Panc1 (cell line): ENCODE measurements at regions not wholly inside any gene's neighbourhood (a gene's known extent, or its start where the extent isn't known, plus 50 kb on each side); places are given as distances from the start of the nearest gene placed in this dataset.

ENCODE experiments used
- ATAC-seq: fragments of 200-7000 bp; cut with Tn5 transposase; 2 replicates; pipeline ENCODE4 v1.9.1; 2020; ENCODE audit warnings: mild to moderate bottlenecking, moderate library complexity
- BruUV-seq: library from RNA; stranded (reverse); fragments of 400-500 nt; replicated peaks from 2 replicates; lab custom pipeline; 2021; lab: Mats Ljungman, UMichigan
- CTCF ChIA-PET: fragments of 300-600 bp; sonication (Branson Sonifier 250); formaldehyde crosslinking; loops from one replicate; lab custom pipeline; 2022; ENCODE audit warnings: antibody characterized with exemption; lab: Charles Lee
- POLR2A ChIA-PET: fragments of 300-600 bp; sonication (Branson Sonifier 250); formaldehyde crosslinking; loops from one replicate; lab custom pipeline; 2022; ENCODE audit warnings: antibody characterized with exemption; lab: Charles Lee
- DNase-seq: peaks from one replicate; pipeline ENCODE4 v3.0.0-alpha.2; 2010; ENCODE audit warnings: low read depth, low spot score
- H3K27ac ChIP-seq: 2 replicates; pipeline ENCODE4 v1.5.1; 2011; ENCODE audit warnings: mild to moderate bottlenecking, low read length, inconsistent platforms
- H3K27me3 ChIP-seq: fragments of 200-500 bp; sonication (Bioruptor generic); 2 replicates; pipeline ENCODE4 v1.6.0; 2014; ENCODE audit warnings: low read length, inconsistent platforms; ENCODE audit not compliant: control insufficient read depth, insufficient read depth
- H3K36me3 ChIP-seq: fragments of 200-500 bp; sonication (Bioruptor generic); 2 replicates; pipeline ENCODE4 v1.5.1; 2014; ENCODE audit warnings: inconsistent platforms, mild to moderate bottlenecking, low read length, moderate library complexity; ENCODE audit not compliant: control insufficient read depth, insufficient read depth
- H3K4me1 ChIP-seq: 2 replicates; pipeline ENCODE4 v1.5.1; 2011; ENCODE audit warnings: inconsistent platforms, mild to moderate bottlenecking, low read length, moderate library complexity; ENCODE audit not compliant: control insufficient read depth, insufficient read depth
- H3K4me3 ChIP-seq, 2 experiments: 2 replicates each; pipeline ENCODE4 v1.5.1; 2011 to 2012; ENCODE audit warnings: low read depth in 2 of 2, low read length in 2 of 2, mild to moderate bottlenecking in 2 of 2, inconsistent platforms in 1 of 2, moderate library complexity in 1 of 2
- H3K9me3 ChIP-seq: fragments of 200-500 bp; sonication (Bioruptor generic); 2 replicates; pipeline ENCODE4 v1.5.1; 2014; ENCODE audit warnings: low read depth, mild to moderate bottlenecking, inconsistent platforms, low read length, moderate library complexity; ENCODE audit not compliant: control insufficient read depth, insufficient read depth
- POLR2AphosphoS5 ChIP-seq: IDR thresholded peaks from 2 replicates; pipeline ENCODE4 v1.6.1; 2012; ENCODE audit warnings: mild to moderate bottlenecking, low read depth, low read length, moderate library complexity
- REST ChIP-seq, 2 experiments: IDR thresholded peaks; 2 replicates each; pipeline ENCODE4 v1.6.1; 2011 to 2012; ENCODE audit warnings: low read depth in 2 of 2, control low read depth in 1 of 2, low read length in 1 of 2, mild to moderate bottlenecking in 1 of 2, moderate library complexity in 1 of 2; ENCODE audit not compliant: insufficient read depth in 1 of 2
- SIN3A ChIP-seq: IDR thresholded peaks from 2 replicates; pipeline ENCODE4 v1.6.1; 2012; ENCODE audit warnings: low read depth, mild to moderate bottlenecking, low read length, moderate library complexity, borderline replicate concordance; ENCODE audit not compliant: insufficient read depth
- TCF7L2 ChIP-seq: IDR thresholded peaks from 2 replicates; pipeline ENCODE4 v1.6.1; 2011; ENCODE audit warnings: mild to moderate bottlenecking, low read depth, low read length, inconsistent platforms
- in situ Hi-C: cut with HindIII; loops from 2 replicates; pipeline ENCODE4 v1.10.0; 2016; ENCODE audit warnings: low sequenced_read_pairs, low pct_unique_long_range_greater_than_20kb
- intact Hi-C: fragments of 100-400 bp; cut with micrococcal nuclease; formaldehyde crosslinking; loops from one replicate; pipeline ENCODE4 v1.10.0; 2022; ENCODE audit not compliant: unreplicated experiment
- TF ChIP-seq, protein P1 (sequence below): fragments of 450-650 bp; IDR thresholded peaks from 2 replicates; pipeline ENCODE4 v1.5.1; 2017; ENCODE audit warnings: mild to moderate bottlenecking

DNA sequence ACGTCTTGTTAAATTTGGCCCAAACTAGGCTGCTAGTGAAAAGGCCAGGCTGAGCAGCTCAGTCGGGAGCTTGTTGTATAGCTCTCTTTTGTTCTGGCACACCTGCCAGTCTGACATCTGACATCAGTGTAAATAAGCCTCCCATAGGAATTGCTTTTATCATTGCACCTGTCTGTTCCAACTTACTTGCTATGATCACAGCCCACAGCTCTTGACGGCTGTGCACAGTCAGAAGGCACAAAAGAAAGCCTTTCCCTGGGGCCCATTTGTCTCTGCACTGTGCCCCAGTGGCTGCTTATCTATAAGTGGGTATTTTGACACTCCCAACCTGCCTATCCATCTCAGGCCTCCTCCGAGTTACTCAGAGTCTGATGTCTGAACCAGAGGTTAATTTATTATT is 324.5 kb downstream of the NUAK1 start:
- CTCF ChIA-PET: no interaction called here
- H3K4me3 ChIP-seq: no peak overlapping the region
- no peaks in the 10 kb centered on the region for H3K9me3 ChIP-seq
- intact Hi-C loops: no loop called here
- TF ChIP-seq REST (IDR thresholded peaks at IDR 0.05; ENCODE audit: insufficient read depth in 1 of 2, low read depth in 2 of 2, low read length in 1 of 2) (no peak), TCF7L2 (no peak), SIN3A (no peak), POLR2AphosphoS5 (no peak)
- TF ChIP-seq, protein P1, sequence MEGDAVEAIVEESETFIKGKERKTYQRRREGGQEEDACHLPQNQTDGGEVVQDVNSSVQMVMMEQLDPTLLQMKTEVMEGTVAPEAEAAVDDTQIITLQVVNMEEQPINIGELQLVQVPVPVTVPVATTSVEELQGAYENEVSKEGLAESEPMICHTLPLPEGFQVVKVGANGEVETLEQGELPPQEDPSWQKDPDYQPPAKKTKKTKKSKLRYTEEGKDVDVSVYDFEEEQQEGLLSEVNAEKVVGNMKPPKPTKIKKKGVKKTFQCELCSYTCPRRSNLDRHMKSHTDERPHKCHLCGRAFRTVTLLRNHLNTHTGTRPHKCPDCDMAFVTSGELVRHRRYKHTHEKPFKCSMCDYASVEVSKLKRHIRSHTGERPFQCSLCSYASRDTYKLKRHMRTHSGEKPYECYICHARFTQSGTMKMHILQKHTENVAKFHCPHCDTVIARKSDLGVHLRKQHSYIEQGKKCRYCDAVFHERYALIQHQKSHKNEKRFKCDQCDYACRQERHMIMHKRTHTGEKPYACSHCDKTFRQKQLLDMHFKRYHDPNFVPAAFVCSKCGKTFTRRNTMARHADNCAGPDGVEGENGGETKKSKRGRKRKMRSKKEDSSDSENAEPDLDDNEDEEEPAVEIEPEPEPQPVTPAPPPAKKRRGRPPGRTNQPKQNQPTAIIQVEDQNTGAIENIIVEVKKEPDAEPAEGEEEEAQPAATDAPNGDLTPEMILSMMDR: no peak
- in situ Hi-C loops: no loop called here
- H3K27ac ChIP-seq: no peak overlapping the region
- ATAC-seq: no peak
- no peaks in the 10 kb centered on the region for H3K36me3 ChIP-seq
- BruUV-seq: no TSS peak
- no peak for DNase-seq
- POLR2A ChIA-PET: no interaction called here
- no peaks in the 10 kb centered on the region for H3K4me1 ChIP-seq
- H3K27me3 ChIP-seq: no peaks in the 10 kb centered on the region

GRCh38 chr12:105819549-105819948 is 319.2 kb downstream of the NUAK1 start:
- no peak for DNase-seq
- BruUV-seq: no TSS peak
- no peak for ATAC-seq
- H3K36me3 ChIP-seq: no peaks in the 10 kb centered on the region
- H3K4me1 ChIP-seq: no peaks in the 10 kb centered on the region
- TF ChIP-seq POLR2AphosphoS5 (no peak), SIN3A (no peak), TCF7L2 (no peak), REST (IDR thresholded peaks at IDR 0.05; ENCODE audit: insufficient read depth in 1 of 2, low read depth in 2 of 2, low read length in 1 of 2) (no peak)
- TF ChIP-seq, protein P1: no peak
- intact Hi-C loops: no loop called here
- no peak overlapping the region for H3K27ac ChIP-seq
- no peaks in the 10 kb centered on the region for H3K9me3 ChIP-seq
- POLR2A ChIA-PET: no interaction called here
- in situ Hi-C loops: no loop called here
- no peak overlapping the region for H3K4me3 ChIP-seq
- CTCF ChIA-PET: no interaction called here
- H3K27me3 ChIP-seq: no peaks in the 10 kb centered on the region; the same call in 1 of the 2 replicates
